ENCODE measurements at regions not wholly inside any gene's neighbourhood (a gene's known extent, or its start where the extent isn't known, plus 50 kb on each side); places are given as distances from the start of the nearest gene placed in this dataset.

DNA sequence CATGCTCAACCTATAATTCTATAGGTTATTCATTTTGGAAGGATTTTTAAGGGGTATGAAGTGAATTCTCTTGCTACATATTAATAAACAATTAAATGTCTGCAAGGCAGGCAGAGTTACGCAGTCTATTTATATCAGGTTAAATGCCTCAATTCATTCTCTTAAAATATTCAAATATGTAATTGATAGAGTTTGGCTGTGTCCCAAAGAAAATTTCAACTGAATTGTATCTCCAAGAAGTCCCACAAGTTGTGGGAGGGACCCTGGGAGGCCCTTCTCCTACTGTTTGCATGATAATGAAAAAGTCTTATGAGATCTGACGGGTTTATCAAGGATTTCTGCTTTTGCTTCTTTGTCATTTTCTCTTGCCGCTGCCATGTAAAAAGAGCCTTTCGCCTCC, 576.1 kb downstream of the TMA16 start:
- H3K27ac ChIP-seq (ENCODE audit: low read length): no peak overlapping the region
- no peak overlapping the region for H3K9ac ChIP-seq (ENCODE audit: low read length)
- no peaks in the 10 kb centered on the region for H3K27me3 ChIP-seq (ENCODE audit: insufficient read depth, low read depth, low read length)
- no peak overlapping the region for H2AFZ ChIP-seq (ENCODE audit: low read depth, low read length)
- no peaks in the 10 kb centered on the region for H3F3A ChIP-seq (ENCODE audit: insufficient read depth, low read length, poor library complexity, severe bottlenecking)
- H3K4me3 ChIP-seq (ENCODE audit: low read length): no peak overlapping the region
- no peaks in the 10 kb centered on the region for H3K36me3 ChIP-seq (ENCODE audit: insufficient read depth, low read length)
- no peaks in the 10 kb centered on the region for H3K79me2 ChIP-seq (replicated peaks; ENCODE audit: insufficient read depth, low read length)
- no peak overlapping the region for H3K4me2 ChIP-seq (ENCODE audit: low read length)
- H3K9me2 ChIP-seq (ENCODE audit: insufficient read depth, low read length): no peaks in the 10 kb centered on the region
- no peaks in the 10 kb centered on the region for H4K20me1 ChIP-seq (ENCODE audit: insufficient read depth)
- TF ChIP-seq, protein P1, sequence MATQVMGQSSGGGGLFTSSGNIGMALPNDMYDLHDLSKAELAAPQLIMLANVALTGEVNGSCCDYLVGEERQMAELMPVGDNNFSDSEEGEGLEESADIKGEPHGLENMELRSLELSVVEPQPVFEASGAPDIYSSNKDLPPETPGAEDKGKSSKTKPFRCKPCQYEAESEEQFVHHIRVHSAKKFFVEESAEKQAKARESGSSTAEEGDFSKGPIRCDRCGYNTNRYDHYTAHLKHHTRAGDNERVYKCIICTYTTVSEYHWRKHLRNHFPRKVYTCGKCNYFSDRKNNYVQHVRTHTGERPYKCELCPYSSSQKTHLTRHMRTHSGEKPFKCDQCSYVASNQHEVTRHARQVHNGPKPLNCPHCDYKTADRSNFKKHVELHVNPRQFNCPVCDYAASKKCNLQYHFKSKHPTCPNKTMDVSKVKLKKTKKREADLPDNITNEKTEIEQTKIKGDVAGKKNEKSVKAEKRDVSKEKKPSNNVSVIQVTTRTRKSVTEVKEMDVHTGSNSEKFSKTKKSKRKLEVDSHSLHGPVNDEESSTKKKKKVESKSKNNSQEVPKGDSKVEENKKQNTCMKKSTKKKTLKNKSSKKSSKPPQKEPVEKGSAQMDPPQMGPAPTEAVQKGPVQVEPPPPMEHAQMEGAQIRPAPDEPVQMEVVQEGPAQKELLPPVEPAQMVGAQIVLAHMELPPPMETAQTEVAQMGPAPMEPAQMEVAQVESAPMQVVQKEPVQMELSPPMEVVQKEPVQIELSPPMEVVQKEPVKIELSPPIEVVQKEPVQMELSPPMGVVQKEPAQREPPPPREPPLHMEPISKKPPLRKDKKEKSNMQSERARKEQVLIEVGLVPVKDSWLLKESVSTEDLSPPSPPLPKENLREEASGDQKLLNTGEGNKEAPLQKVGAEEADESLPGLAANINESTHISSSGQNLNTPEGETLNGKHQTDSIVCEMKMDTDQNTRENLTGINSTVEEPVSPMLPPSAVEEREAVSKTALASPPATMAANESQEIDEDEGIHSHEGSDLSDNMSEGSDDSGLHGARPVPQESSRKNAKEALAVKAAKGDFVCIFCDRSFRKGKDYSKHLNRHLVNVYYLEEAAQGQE (IDR thresholded peaks at IDR 0.05; ENCODE audit: borderline replicate concordance): no peak
- TF ChIP-seq POLR2AphosphoS5 (IDR thresholded peaks at IDR 0.05) (no peak), MXI1 (conservative IDR thresholded peaks at IDR 0.05; ENCODE audit: poor library complexity, severe bottlenecking) (no peak), EZH2 (IDR thresholded peaks at IDR 0.05; ENCODE audit: borderline replicate concordance, insufficient read depth, low read length, poor library complexity, severe bottlenecking) (no peak), EP300 (conservative IDR thresholded peaks at IDR 0.05; ENCODE audit: poor library complexity, severe bottlenecking) (no peak), SMC3 (conservative IDR thresholded peaks at IDR 0.05; ENCODE audit: poor library complexity) (no peak)
- H3K9me3 ChIP-seq (ENCODE audit: low read length): no peaks in the 10 kb centered on the region

DNA sequence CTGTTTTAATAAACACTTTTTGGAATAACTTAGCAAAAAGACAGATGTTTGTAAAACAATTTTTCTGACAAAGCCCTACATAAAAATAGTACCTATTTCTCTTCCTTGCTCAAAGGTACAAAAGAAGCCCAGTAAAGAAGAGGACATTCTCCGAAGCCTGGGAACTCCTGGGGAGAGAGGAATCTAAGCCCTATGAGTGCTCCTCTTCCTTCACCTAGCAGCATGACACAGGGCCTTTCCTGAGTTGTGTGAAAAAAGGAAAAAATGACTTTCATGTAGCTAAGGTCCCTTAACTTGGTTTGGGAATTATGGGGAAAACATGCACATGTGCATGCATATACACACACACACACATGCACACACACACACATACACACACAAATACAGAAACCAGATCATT, 586.9 kb downstream of the TMA16 start:
- Histone ChIP-seq H3K27me3 (ENCODE audit: insufficient read depth, low read depth, low read length) (no peaks in the 10 kb centered on the region), H3K9ac (ENCODE audit: low read length) (no peak overlapping the region), H3K4me3 (ENCODE audit: low read length) (no peak overlapping the region), H3F3A (ENCODE audit: insufficient read depth, low read length, poor library complexity, severe bottlenecking) (no peaks in the 10 kb centered on the region), H4K20me1 (ENCODE audit: insufficient read depth) (no peaks in the 10 kb centered on the region), H3K9me2 (ENCODE audit: insufficient read depth, low read length) (no peaks in the 10 kb centered on the region), H3K4me2 (ENCODE audit: low read length) (no peak overlapping the region), H2AFZ (ENCODE audit: low read depth, low read length) (no peak overlapping the region), H3K79me2 (replicated peaks; ENCODE audit: insufficient read depth, low read length) (no peaks in the 10 kb centered on the region), H3K27ac (ENCODE audit: low read length) (no peak overlapping the region), H3K9me3 (ENCODE audit: low read length) (no peaks in the 10 kb centered on the region), H3K36me3 (ENCODE audit: insufficient read depth, low read length) (no peaks in the 10 kb centered on the region)
- TF ChIP-seq POLR2AphosphoS5 (IDR thresholded peaks at IDR 0.05) (no peak), MXI1 (conservative IDR thresholded peaks at IDR 0.05; ENCODE audit: poor library complexity, severe bottlenecking) (no peak), EP300 (conservative IDR thresholded peaks at IDR 0.05; ENCODE audit: poor library complexity, severe bottlenecking) (no peak), EZH2 (IDR thresholded peaks at IDR 0.05; ENCODE audit: borderline replicate concordance, insufficient read depth, low read length, poor library complexity, severe bottlenecking) (no peak), RAD21 (conservative IDR thresholded peaks at IDR 0.05) (no peak), SMC3 (conservative IDR thresholded peaks at IDR 0.05; ENCODE audit: poor library complexity) (no peak), TAF1 (IDR thresholded peaks at IDR 0.05; ENCODE audit: low read depth) (no peak)
- TF ChIP-seq, protein P2, sequence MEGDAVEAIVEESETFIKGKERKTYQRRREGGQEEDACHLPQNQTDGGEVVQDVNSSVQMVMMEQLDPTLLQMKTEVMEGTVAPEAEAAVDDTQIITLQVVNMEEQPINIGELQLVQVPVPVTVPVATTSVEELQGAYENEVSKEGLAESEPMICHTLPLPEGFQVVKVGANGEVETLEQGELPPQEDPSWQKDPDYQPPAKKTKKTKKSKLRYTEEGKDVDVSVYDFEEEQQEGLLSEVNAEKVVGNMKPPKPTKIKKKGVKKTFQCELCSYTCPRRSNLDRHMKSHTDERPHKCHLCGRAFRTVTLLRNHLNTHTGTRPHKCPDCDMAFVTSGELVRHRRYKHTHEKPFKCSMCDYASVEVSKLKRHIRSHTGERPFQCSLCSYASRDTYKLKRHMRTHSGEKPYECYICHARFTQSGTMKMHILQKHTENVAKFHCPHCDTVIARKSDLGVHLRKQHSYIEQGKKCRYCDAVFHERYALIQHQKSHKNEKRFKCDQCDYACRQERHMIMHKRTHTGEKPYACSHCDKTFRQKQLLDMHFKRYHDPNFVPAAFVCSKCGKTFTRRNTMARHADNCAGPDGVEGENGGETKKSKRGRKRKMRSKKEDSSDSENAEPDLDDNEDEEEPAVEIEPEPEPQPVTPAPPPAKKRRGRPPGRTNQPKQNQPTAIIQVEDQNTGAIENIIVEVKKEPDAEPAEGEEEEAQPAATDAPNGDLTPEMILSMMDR (IDR thresholded peaks at IDR 0.05; ENCODE audit: poor library complexity, severe bottlenecking): no peak
- TF ChIP-seq, protein P1 (IDR thresholded peaks at IDR 0.05; ENCODE audit: borderline replicate concordance): no peak
